ENCODE measurements at regions not wholly inside any gene's neighbourhood (a gene's known extent, or its start where the extent isn't known, plus 50 kb on each side); places are given as distances from the start of the nearest gene placed in this dataset.

DNA sequence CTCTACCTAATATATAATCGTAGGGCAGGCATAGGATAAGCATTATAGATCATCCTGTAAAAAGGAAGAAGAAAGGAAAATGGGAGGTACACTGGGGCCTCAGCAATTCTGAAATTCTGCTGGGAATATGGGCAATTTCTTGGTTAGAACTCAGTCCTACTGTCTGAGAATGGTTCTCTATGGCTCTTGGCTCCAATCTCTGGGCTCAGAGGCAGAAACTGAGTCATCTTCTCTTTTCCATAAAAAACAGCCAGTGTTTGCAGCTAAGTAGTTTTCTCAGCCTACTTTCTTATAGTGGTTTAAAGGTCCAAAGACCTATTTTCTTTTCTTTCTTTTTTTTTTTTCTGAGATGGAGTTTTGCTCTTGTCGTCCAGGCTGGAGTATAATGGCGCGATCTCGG lies 135.8 kb upstream of the ZBED5 start:
- TF ChIP-seq, protein P1, sequence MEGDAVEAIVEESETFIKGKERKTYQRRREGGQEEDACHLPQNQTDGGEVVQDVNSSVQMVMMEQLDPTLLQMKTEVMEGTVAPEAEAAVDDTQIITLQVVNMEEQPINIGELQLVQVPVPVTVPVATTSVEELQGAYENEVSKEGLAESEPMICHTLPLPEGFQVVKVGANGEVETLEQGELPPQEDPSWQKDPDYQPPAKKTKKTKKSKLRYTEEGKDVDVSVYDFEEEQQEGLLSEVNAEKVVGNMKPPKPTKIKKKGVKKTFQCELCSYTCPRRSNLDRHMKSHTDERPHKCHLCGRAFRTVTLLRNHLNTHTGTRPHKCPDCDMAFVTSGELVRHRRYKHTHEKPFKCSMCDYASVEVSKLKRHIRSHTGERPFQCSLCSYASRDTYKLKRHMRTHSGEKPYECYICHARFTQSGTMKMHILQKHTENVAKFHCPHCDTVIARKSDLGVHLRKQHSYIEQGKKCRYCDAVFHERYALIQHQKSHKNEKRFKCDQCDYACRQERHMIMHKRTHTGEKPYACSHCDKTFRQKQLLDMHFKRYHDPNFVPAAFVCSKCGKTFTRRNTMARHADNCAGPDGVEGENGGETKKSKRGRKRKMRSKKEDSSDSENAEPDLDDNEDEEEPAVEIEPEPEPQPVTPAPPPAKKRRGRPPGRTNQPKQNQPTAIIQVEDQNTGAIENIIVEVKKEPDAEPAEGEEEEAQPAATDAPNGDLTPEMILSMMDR (conservative IDR thresholded peaks at IDR 0.05): no peak
- TF ChIP-seq ZFX (IDR thresholded peaks at IDR 0.05): no peak
